SIG-M5 (cell line): ENCODE measurements at regions not wholly inside any gene's neighbourhood (a gene's known extent, or its start where the extent isn't known, plus 50 kb on each side); places are given as distances from the start of the nearest gene placed in this dataset.

Experiments
- DNase-seq: peaks from one replicate; lab custom pipeline; 2025; lab: John Stamatoyannopoulos, UW

DNA sequence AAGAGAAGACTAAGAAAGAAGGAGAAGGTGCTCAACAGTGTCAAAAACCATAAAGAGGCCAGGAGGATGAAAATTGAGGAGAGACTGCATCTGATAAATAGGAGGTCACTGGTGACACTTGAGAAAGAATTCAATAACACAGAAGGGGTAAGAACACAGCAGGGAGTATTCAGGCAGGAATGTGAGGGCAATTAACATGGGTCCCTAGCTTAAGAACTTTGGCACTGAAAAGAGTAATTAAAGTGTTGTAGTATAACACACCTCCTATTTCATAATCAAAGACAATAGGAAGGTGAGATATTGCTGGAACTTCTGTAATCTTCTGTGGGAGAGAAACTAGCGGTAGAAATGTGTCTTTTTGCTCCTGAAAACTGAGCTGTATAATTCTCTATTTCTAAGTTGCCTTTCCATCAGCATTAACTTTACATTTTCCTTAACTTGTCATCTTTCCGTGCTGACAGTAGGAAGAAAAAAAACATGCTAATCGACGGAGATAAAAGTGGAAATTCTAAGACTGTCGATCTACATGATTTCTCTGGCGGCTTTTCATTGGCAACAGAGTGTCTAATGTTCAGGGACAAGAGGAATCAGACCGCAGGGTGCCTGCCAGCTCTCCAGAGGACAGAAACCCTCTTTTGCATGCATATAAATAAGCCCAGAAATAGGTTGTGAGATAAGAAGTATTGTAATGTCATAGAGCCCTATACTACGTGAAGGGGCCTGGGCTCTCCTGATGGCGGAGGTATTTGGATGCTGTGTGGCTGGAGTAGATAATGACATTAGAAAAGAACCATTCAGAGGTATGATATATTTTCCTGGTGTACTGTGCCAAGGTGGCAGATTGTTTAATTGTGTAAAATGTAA lies 147.9 kb upstream of the GAP43 start:
- DNase-seq: no peak

DNA sequence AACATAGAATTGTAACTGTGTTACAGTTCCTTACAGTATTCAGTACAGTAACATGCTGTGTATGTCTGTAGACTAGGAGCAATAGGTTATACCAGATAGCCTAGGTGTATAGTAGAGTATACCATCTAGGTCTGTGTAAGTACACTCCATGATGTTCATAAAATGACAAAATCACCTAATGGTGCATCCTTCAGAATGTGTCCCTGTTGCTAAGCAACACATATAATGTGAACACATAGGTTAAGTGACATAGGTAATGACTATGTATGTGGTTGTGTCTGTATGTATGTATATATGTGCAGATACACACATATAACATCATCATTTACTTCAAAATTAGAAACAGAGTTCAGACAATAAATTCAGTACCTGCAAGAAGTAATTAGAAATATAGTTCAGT lies 146.8 kb upstream of the GAP43 start:
- no peak for DNase-seq

DNA sequence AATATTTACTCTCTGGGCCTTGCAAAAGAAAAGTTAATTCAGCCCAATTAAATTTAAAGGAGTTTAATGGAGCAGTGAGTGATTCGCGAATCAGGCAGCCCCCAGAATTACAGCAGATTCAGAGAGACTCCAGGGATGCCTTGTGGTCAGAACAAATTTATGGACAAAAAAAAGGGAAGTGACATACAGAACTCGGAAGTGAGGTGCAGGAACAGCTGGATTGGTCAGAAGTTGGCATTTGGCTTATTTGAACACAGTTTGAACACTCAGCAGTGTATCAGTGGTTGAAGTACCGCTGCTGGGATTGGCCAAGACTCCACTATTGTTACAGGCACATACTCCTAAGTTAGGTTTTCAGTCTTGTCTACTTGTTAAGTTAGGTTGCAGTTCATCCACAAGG lies 145.0 kb upstream of the GAP43 start:
- no peak for DNase-seq

DNA sequence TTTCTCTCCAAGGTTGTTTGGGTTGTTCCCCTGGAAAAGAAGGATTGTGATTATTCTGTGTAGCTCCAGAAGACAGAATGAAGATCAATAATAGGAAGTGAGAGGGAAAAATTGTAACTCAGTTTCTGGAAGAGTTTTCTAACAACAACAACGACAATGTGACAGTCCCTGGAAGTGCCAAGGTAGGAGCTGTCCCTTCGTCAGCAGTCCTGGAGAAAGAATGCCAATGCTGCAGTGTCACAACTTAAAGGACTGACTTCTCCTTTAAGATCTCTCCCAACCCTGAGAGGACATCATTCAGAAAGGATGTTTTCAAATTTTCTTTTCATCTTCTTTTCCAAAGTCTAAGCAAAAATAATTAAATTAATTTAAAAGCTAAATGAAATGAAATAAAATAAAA lies 136.4 kb upstream of the GAP43 start:
- DNase-seq: no peak

DNA sequence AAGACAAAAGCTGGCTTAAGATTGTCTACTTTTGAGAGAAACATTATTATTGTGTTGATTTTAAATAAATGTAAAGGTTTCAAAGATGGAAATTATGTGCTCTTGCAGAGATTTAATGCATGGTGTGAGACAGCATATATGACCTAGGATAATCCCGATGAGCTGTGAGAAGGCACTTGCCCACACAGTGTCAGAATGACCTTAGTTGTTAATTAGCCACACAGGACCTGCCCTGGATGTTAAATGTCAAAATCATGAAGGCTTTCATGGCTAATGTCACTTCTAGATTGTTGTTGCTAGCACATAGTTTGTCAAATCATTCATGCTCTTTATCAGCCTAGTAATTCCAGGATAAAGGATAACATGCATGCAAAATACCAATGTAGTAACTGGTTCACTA lies 135.3 kb upstream of the GAP43 start:
- no peak for DNase-seq

DNA sequence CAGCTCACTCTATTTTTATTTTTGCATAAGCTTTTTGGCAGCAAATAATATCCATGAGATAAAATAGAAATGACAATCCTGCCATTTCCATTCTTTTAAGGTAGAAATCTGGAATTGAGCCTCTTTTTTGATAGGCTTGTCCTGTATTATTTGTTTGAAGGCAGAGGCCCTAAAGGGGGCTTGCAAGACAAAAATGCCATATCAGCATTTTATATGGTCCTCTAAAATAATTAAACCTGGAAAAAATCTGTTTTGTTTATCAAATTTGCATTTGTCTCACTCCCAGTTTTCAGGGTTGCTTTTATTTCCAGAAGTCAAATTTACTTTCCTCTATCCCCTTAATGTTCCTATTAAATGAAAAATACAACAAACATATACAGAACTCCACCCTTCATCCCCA lies 134.9 kb upstream of the GAP43 start:
- DNase-seq: no peak

DNA sequence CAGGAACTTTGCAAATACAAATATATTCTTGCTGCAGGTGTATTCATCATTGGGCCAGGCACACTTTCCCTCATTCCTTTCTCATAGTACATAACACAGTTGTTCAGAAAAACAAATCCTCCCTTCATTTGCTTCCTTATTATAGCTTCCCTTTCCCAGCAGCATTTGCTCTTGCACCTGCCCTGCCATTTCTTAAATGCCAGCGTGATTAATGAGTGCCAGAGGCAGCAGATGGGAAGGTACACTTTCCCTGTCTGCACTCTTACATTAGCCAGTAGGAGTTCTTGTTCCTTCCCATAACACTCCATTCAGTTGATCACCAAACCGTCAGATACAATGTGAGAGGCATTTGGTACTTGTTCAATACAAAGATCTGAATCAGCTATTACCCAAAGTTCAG lies 128.5 kb upstream of the GAP43 start:
- DNase-seq: no peak

DNA sequence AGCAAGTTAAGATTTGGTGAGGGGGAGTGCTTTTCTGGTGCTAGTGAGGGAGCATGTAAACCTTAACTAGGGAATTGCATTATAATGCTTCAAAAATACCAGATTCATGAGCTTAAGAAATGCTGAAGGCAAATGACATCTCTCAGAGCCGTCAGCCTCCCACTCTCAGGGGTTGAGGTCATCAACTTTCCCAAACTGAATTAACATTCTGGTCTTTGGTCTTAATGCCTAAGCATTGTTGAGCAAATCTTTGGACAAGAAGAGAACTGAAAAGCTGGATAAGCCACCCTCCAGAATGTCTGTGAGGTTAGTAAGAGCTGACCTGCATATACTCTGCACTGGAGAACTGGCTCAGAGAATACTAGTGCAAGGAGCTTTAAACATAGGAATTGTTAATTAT lies 124.9 kb upstream of the GAP43 start:
- no peak for DNase-seq

DNA sequence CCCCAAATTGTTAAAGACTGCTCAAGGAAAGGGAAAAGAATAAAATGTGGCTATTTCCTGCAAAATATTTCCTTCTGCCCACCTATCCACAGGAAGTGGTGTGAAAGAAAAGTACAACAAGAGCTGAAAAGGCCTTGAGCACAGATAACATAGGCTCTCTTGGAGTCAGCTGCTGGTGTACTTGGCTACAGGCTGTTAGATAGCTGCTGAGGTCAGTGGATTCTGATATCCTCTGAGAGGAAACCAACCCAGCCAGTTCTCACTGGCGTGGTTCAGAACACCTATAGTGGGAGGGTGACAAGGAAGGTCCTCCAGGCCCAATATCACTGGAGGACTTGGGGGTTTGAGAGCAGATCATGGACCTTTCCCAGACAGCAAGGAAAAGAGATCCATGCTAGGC lies 124.4 kb upstream of the GAP43 start:
- no peak for DNase-seq

DNA sequence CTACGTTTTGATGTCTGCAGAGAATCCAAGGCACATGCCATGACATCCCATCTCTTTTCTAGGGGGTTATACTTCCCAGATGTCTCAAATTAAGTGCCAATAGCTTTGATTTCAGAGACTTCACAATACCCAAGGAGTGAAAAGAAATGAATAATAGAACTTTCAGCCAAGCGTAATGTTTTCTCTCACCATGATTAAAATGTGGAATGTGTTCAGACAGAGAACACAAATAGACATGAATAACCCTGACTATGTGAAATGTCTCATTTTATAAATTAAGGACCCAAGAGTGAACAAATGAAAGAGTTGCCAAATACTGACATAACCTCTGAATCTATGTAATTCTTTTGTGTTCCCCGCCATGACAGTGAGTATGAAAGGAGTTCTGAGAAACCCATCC lies 123.6 kb upstream of the GAP43 start:
- no peak for DNase-seq

DNA sequence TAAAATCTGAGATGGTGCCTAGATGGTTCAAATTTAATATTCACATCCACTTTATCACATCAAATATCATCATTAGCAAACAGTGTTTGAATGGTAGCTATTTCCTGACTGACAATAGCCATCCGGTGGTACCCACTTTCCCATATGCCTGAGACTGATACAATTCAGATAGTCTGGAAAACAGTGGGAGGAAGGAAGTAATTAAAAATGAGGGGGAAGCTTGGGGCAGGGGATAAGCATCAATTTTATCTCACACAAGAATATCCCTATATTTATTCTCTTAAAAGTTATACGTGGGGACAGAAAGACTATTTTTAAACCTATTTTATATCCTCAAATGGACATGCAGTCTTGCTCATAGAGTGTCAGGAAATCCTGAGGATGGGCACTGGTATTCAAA lies 122.5 kb upstream of the GAP43 start:
- DNase-seq: no peak

DNA sequence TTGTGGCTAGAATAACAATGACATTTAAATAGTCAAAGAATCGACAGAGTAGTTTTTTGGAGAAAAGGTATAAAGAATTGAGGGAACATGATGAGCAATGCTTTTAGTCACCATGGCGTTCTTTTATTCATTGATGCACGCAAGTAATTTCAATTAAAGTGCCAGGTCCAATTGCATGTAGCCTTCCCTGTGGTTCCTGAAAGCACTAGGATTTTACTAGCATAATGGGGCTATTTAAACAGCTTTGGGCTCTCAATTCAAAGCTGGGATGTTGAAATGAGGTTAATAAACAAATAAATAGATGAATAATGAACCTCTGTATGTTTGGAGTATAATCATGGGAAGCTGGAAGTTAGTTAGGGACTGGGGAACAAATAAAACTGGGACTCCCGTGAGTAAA lies 121.2 kb upstream of the GAP43 start:
- no peak for DNase-seq

DNA sequence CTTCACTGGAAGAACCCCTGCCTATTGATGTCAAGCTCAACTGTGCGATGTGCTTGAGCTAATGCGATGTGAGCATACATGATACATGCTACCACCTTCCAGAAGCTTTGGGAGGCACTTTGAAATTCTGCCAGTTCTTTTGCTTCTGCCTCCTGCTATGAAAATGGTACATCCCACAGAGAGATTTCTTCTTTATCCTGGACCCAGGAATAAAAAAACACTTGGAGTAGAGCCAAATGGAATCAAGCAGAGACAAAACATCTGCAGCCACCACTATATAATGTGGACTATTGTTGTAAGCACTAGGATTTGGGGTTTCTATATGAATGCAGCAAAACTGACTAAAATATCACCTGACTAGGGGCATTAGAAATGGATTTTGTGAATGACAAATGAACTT lies 119.9 kb upstream of the GAP43 start:
- DNase-seq: no peak

DNA sequence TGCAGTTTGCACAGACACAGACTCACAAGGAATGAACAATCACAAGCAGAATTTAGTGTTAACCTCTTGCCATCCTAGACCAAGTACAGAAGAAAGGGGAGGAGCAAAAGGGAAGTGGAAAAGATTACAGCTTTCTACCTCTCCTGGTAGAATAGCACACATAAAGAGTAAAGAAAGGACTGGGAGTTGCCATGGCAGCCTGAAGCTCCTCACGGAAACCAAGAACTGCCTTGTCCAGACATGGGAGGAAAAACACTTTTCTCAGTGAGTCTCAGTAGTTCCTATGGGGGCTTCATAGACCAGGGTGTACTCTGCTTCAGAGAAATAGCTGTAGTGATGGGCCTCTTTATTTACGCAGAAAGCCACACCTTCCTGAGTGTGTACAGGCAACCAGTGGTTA lies 114.7 kb upstream of the GAP43 start:
- DNase-seq: no peak

DNA sequence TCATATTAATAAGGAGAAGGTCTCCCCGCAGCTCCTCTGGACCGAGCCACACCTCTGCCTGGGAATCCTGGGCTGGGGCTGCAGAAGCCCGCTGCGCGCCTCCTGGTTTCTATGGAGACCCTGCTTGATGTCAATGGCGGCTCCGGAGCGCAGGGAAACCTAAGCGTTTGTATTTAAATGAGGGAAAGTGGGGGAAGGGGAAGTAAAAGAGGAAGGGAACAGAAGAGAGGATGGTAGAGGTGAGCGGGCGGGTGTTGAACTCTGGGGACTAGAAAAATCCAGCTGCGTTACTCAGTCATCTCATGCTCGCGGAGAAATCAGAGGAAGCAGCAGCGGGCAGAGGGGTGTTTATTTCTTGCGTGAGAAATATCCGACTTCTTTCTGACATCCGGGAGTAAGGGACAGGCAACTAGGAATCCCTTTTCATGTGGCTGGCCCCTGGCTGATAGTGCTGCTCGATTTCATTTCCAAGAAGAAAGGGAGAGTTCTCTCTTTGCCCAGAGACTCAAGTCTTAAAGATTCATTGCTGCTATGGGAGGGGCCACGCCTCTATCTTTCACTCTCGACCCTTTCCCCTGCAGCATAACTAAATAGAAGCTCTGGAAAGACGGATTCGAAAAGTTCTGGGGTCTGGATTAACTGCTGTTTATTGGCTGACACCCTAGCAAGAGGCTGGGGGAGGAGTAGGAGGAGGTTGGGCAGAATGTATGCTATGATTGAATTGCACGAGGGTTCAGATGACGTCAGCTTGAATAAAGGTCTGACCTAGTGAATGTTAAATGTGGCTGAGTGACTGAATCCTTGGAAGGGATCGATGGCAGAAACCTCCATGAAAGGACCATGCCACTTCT lies 110.5 kb upstream of the GAP43 start:
- DNase-seq: no peak

DNA sequence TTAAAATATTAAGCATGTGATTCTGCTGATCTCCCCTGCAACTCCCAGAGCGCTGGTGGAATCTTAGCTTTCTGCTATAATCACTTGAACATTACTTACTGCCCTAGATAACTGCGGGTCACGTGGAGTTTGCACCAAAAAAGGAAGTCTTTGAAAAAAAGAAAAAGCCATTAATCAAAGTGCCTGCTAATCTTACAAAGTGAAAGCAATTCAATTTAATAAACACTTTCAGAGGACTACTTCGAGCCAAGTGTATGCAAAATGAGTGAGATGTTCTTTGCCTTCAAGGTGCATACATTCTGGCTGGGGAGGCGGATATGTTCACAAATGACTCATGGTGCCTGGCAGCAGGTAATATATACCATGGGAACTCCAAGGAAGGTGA lies 109.9 kb upstream of the GAP43 start:
- no peak for DNase-seq

DNA sequence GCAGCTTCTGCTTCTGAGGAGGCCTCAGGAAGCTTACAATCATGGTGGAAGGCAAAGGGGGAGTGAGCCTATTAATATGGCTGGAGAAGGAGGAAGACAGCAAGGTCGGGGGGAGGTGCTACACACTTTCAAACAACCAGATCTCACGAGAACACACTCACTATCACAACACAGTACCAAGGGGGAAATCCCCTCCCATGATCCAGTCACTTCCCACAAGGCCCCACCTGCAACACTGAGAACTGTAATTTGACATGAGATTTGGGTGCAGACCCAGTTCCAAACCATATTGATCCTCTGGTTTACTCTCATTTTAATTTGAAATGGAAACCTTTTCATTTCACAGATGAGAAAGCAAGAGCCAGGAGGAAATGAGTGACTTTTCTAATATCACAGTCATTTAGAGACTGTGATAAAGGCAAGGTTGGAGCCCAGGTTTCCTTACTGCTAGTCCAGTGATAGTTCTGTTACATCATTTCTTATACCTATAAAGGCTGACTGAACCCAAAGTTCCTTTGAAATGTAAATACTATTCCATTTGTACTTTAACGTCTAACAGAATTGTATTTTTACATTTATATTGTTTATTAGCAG lies 105.8 kb upstream of the GAP43 start:
- no peak for DNase-seq

DNA sequence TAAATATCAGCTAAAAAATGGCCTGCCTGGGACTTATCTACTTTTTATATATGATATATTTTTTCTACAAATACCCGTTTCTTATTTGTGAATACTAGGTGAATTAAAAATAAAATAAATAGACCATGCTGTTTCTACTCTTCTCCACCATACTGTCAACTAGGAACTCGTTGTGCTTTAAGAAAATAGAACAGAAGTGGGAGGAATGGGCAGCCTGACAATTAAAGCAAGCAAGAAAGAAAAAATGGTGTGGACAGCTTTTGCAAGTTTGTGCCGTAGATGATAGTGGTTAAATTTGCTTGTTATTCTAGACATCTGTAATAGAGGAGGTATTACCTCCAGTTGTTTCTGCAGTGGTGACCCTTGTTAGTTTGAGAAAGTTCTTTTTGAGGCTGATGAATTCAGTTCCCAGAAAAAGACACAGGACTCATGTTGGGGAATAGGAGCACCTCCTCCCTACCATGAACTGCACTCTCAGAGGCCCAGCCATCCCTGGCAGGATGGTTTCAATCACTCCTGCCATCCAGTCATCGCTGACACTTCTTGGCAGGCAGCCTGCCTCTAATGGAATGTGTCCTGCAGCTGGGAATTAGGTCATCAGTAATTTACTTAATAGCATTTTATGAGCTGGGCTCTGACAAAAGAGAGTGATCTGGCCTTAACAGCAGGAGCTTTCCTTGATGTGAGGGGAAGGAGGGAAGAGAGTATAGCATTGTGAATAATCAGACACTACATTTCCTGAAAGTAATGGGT lies 105.0 kb upstream of the GAP43 start:
- DNase-seq: no peak

DNA sequence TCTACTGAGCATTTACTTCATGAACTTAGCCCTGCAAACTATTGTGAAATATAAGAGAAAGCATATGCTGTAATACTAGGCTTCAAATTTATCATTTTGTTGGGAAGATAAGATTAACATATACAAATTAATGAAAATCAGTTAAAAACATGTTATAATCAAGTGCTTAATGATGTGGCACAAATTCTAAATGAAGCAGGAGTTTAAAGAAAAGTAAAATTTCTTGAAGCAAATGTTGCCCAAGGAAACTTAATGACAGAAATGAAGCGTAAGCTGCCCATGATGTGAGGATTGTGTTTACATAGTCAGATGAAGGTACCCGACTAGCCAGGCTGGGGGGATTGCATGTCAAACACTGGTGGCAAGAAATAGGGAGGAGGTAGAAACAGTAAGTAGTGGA lies 103.1 kb upstream of the GAP43 start:
- no peak for DNase-seq

DNA sequence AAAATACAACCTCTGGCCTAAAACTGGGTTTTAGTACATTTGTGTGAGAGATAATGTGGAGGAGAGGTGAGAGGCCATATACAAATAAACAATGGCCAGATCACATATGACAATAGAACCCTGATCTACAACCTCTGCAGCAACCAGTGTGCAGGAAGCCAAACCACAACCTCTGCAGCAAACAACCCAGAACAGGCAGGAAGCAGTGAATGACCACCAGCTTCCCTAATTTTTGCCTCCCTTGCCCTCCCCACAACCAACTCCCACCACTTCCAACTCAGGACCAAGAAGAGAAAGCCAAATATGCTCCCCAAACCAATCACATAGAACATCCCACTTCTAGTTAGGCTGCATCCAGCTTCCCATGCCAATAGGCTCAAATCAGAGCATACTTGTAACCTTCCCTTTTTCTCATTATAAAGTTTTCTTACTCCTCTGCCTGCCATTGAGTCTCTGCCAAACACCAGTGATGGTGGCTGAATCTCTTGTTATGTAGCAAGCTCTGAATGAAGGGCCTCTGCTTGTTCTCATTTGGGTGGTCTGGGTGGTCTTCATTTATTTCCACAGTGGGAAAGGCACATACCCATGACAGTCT lies 102.6 kb upstream of the GAP43 start:
- DNase-seq: no peak

DNA sequence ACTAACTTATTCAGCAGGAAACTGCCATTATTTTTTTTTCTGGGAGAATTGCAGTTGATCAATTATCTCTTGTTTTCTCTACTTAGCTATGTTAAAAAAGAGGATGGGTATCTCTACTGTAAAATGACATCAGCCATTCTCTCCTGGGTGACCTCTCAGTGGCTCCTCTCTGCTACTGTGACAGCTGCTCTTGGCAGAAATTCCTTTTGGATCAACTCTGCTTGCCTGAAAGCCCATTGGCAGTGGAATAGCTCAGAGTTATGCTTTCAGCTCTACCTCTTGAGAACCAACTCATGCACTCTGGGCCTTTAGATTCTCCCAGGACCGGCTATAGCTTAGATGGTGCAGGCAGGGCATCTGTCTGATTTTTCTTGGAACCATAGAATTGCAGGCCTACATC lies 99.9 kb upstream of the GAP43 start:
- no peak for DNase-seq

DNA sequence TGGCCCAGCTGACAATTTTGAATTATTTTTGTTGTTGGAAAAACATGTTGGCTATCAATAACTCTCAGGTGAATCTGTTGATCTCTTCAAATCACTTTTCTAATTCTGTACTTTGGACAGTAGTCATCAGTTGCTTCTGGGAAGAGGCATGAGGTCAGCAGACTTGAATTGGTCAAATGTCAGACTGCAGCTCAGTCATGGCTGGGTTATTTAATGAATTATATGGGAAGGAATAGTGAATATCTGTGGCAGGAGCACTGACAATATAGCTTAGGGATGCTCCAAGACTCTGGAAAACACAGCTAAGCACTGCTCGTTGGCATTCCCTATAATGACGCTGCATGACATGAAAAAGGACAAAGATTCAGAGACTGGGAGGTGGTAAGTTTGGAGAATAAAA lies 98.8 kb upstream of the GAP43 start:
- DNase-seq: no peak
